Suprapubic skin (tissue), 4 donors: ENCODE measurements at regions not wholly inside any gene's neighbourhood (a gene's known extent, or its start where the extent isn't known, plus 50 kb on each side); places are given as distances from the start of the nearest gene placed in this dataset.

Experiments used
- DNase-seq, 2 donors: peaks; one replicate each; pipeline ENCODE4 v3.0.0-alpha.2; 2019; ENCODE audit warnings: low spot score in 2 of 2
- H3K27ac ChIP-seq: fragments of 200-600 bp; sonication (generic); one replicate; pipeline ENCODE4 v1.5.1; 2019
- H3K27me3 ChIP-seq: fragments of 200-600 bp; sonication (generic); one replicate; pipeline ENCODE4 v1.5.1; 2019
- H3K36me3 ChIP-seq: fragments of 200-600 bp; sonication (generic); one replicate; pipeline ENCODE4 v1.5.1; 2019
- H3K4me1 ChIP-seq: fragments of 200-600 bp; sonication (generic); one replicate; pipeline ENCODE4 v1.5.1; 2019
- H3K4me3 ChIP-seq: fragments of 200-600 bp; sonication (generic); one replicate; pipeline ENCODE4 v1.5.1; 2019; ENCODE audit warnings: mild to moderate bottlenecking
- H3K9me3 ChIP-seq: fragments of 200-600 bp; sonication (generic); one replicate; pipeline ENCODE4 v1.5.1; 2019
- EP300 ChIP-seq: sonication (generic); formaldehyde crosslinking; IDR thresholded peaks from one replicate; pipeline ENCODE4 v1.6.1; 2017; ENCODE audit warnings: antibody characterized with exemption
- POLR2A ChIP-seq, 2 donors: fragments of 450-650 bp; IDR thresholded peaks; one replicate each; pipeline ENCODE4 v1.6.1; 2017; ENCODE audit warnings: antibody characterized with exemption in 2 of 2, mild to moderate bottlenecking in 2 of 2, moderate library complexity in 2 of 2
- POLR2AphosphoS5 ChIP-seq, 3 donors: sonication (generic); formaldehyde crosslinking; IDR thresholded peaks; one replicate each; pipeline ENCODE4 v1.6.1; 2017; ENCODE audit warnings: antibody characterized with exemption in 3 of 3
- WGBS: methylation state at CpG from one replicate; pipeline ENCODE4 v1.1.5; 2018; 5-methylcytosine and 5-hydroxymethylcytosine counted together
- TF ChIP-seq, protein P1 (sequence below), 2 donors: fragments of 200-600 bp in 1 of 2; fragments of 450-650 bp in 1 of 2; sonication (generic) in 1 of 2; IDR thresholded peaks; one replicate each; pipeline ENCODE4 v1.5.1; 2016 to 2019; ENCODE audit warnings: antibody characterized with exemption in 2 of 2, mild to moderate bottlenecking in 1 of 2, moderate library complexity in 1 of 2

DNA sequence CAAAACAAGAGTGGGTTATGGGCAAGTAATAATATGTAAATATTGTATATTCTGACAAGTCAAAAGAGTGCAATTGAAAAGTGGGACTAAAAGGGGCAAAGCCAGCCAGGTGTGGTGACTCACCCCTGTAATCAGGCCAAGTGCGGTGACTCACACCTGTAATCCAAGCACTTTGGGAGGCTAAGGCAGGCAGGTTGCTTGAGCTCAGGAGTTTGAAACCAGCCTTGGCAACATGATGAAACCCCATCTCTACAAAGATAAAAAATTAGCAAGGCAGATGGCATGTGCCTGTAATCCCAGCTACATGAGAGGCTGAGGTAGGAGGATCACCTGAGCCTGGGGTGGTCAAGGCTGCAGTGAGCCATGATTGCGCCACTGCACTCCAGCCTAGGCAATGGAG, 304.0 kb downstream of the HHIPL2 start:
- TF ChIP-seq, protein P1, sequence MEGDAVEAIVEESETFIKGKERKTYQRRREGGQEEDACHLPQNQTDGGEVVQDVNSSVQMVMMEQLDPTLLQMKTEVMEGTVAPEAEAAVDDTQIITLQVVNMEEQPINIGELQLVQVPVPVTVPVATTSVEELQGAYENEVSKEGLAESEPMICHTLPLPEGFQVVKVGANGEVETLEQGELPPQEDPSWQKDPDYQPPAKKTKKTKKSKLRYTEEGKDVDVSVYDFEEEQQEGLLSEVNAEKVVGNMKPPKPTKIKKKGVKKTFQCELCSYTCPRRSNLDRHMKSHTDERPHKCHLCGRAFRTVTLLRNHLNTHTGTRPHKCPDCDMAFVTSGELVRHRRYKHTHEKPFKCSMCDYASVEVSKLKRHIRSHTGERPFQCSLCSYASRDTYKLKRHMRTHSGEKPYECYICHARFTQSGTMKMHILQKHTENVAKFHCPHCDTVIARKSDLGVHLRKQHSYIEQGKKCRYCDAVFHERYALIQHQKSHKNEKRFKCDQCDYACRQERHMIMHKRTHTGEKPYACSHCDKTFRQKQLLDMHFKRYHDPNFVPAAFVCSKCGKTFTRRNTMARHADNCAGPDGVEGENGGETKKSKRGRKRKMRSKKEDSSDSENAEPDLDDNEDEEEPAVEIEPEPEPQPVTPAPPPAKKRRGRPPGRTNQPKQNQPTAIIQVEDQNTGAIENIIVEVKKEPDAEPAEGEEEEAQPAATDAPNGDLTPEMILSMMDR (IDR thresholded peaks at IDR 0.05): no peak
- TF ChIP-seq EP300 (no peak), POLR2A (IDR thresholded peaks at IDR 0.05) (no peak), POLR2AphosphoS5 (IDR thresholded peaks at IDR 0.05) (no peak)
- no peak for DNase-seq
- Histone ChIP-seq H3K27ac (no peak overlapping the region), H3K9me3 (no peaks in the 10 kb centered on the region), H3K4me1 (no peaks in the 10 kb centered on the region), H3K27me3 (no peaks in the 10 kb centered on the region), H3K4me3 (no peak overlapping the region), H3K36me3 (no peaks in the 10 kb centered on the region)
- WGBS: 89% methylated on average over 2 of the region's 2 CpGs

DNA sequence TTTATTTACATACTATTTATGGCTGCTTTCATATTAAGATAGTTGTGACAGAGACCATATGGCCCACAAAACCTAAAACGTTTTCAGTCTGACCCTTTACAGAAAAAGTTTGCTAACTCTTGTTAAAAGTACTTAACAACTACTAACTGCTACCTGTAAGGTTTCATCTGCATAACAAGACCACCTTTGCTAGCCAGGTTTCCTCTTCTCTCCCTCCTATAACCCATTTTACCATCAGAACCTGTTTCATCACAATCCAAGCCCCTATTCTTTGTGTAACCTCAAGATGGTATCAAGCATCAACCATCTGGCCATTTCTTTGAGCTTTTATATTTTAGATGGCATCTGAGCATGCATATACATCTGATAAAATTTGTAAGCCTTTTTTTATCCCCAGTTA, 305.4 kb downstream of the HHIPL2 start:
- Histone ChIP-seq H3K4me1 (no peaks in the 10 kb centered on the region), H3K36me3 (no peaks in the 10 kb centered on the region), H3K9me3 (no peaks in the 10 kb centered on the region), H3K4me3 (no peak overlapping the region), H3K27ac (no peak overlapping the region), H3K27me3 (no peaks in the 10 kb centered on the region)
- TF ChIP-seq EP300: no peak
- TF ChIP-seq POLR2A (IDR thresholded peaks at IDR 0.05): no peak
- TF ChIP-seq, protein P1 (IDR thresholded peaks at IDR 0.05): no peak
- no peak for TF ChIP-seq POLR2AphosphoS5 (IDR thresholded peaks at IDR 0.05)
- no peak for DNase-seq
- 40% methylated on average over 1 of the region's 1 CpG for WGBS

DNA sequence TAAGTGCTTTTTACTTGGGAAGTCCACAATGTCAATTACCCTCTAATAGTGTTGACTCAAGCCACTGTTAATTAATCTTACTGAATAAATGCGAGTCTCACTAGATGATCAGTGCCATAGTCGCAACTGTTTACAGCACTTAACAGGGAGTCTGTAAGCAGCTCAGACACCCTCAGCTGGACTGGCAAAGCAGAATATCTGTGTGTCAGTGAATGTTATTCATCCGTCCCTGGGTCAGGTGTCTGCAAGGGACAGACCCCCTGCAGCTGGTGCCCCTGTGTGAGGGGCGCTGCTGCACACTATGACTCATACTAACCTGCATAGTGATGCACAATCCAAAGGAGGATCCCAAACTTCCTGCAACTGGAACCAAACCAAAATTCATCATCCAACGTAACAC, 306.5 kb downstream of the HHIPL2 start:
- DNase-seq: no peak
- WGBS: 89% methylated on average over 3 of the region's 5 CpGs
- no peak overlapping the region for H3K4me3 ChIP-seq
- no peaks in the 10 kb centered on the region for H3K9me3 ChIP-seq
- H3K27ac ChIP-seq: no peak overlapping the region
- no peaks in the 10 kb centered on the region for H3K27me3 ChIP-seq
- H3K36me3 ChIP-seq: no peaks in the 10 kb centered on the region
- no peaks in the 10 kb centered on the region for H3K4me1 ChIP-seq
- TF ChIP-seq EP300: no peak
- TF ChIP-seq POLR2A (IDR thresholded peaks at IDR 0.05): no peak
- TF ChIP-seq, protein P1 (IDR thresholded peaks at IDR 0.05): no peak
- no peak for TF ChIP-seq POLR2AphosphoS5 (IDR thresholded peaks at IDR 0.05)

DNA sequence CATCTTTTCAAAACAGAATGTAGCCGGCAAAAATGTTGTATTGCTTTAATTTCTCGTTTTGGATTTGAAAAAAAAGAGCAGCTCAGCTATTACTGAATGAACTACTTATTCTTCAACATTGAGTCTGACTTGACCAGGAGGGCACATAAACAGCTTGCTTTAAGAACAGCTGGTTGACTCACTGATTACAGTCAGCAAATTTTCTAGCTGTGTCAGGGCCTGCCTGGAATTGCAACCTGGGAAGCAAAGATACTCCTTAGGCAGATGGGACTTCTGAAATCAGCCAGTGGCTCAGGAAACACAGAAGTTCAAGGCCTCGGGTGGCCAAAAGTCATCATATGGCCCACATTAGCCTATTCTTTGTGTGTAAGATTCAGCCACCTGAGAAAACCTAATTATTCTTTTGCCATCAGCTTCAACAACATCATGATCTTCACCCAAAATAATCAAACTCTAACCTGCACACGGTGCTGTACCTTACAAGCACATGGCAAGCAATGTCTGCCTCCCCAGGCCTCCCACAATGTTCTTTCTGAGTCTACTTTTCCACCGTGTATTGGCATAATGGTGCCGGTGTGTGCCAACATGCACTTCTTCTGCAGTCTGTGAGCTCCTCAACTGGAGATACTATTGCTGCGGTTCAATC, 307.2 kb downstream of the HHIPL2 start:
- 67% methylated on average over 7 of the region's 7 CpGs for WGBS
- Histone ChIP-seq H3K4me1 (no peaks in the 10 kb centered on the region), H3K27me3 (no peaks in the 10 kb centered on the region), H3K27ac (no peak overlapping the region), H3K36me3 (no peaks in the 10 kb centered on the region), H3K9me3 (no peaks in the 10 kb centered on the region), H3K4me3 (no peak overlapping the region)
- no peak for TF ChIP-seq POLR2AphosphoS5 (IDR thresholded peaks at IDR 0.05)
- no peak for DNase-seq

DNA sequence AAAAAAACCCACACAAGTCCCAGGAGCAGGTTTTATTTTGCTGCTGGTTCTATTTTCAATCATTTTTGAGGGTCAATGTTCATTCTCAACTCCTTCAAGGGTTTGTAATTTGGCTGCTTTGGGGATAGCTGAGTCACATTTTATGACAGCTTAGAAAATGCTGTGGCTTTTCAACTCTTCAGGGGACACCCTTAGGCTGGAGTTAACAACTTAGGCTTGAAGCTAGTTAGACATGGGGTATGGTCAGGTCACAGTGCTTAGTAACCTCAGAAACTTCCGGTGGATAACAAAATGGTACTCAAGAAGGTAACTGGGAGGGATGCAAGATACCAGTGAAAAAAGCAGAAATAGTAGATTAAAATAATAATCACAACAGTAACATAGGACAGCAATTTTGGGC, 308.8 kb downstream of the HHIPL2 start:
- 89% methylated on average over 1 of the region's 1 CpG for WGBS
- Histone ChIP-seq H3K9me3 (no peaks in the 10 kb centered on the region), H3K27ac (no peak overlapping the region), H3K36me3 (no peaks in the 10 kb centered on the region), H3K4me1 (no peaks in the 10 kb centered on the region), H3K27me3 (no peaks in the 10 kb centered on the region), H3K4me3 (no peak overlapping the region)
- TF ChIP-seq POLR2A (IDR thresholded peaks at IDR 0.05) (no peak), EP300 (no peak), POLR2AphosphoS5 (IDR thresholded peaks at IDR 0.05) (no peak)
- TF ChIP-seq, protein P1 (IDR thresholded peaks at IDR 0.05): no peak
- DNase-seq: no peak

DNA sequence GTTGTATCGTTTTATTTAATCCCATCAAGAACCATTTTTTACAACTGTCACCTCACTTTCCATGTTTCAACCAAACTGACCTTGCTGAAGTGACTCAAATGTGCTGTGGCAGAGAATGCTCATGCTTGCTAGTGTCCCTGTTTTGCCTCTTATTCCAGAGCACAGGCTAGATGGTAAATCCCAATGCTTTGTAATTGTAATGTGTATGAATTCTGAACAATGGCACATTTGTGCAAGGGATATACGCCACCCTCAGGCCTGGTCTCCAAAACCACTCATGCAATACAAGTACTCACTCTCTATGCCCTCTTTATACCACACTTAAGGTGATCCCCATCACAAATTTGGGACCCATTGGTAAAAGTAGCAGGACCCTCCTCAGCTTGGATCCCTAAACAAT, 313.6 kb downstream of the HHIPL2 start:
- Histone ChIP-seq H3K27me3 (no peaks in the 10 kb centered on the region), H3K9me3 (no peaks in the 10 kb centered on the region), H3K4me1 (no peaks in the 10 kb centered on the region), H3K36me3 (no peaks in the 10 kb centered on the region), H3K4me3 (no peak overlapping the region), H3K27ac (no peak overlapping the region)
- no peak for DNase-seq
- TF ChIP-seq EP300: no peak
- TF ChIP-seq POLR2A (IDR thresholded peaks at IDR 0.05): no peak
- no peak for TF ChIP-seq POLR2AphosphoS5 (IDR thresholded peaks at IDR 0.05)
- TF ChIP-seq, protein P1 (IDR thresholded peaks at IDR 0.05): no peak
- 82% methylated on average over 2 of the region's 2 CpGs for WGBS
